CD14-positive monocyte (primary cell): ENCODE measurements at regions not wholly inside any gene's neighbourhood (a gene's known extent, or its start where the extent isn't known, plus 50 kb on each side); places are given as distances from the start of the nearest gene placed in this dataset.
"Not testable (repeated sequence)": the region's sequence is repeated elsewhere in the genome, so short reads cannot be mapped to it uniquely, and the experiment has no call there.

Experiments
- DNase-seq, 3 donors: peaks; one replicate each; pipeline ENCODE4 v3.0.0-alpha.2; 2011 to 2022
- H2AFZ ChIP-seq: 2 replicates; pipeline ENCODE4 v1.6.0; 2012; ENCODE audit warnings: mild to moderate bottlenecking, low read depth, low read length, inconsistent platforms; ENCODE audit not compliant: insufficient read depth, poor library complexity, severe bottlenecking
- H3K27ac ChIP-seq, 2 donors: 1 replicate in 1 of 2; 2 replicates in 1 of 2; pipeline ENCODE4 v1.5.1; 2012 to 2013; ENCODE audit warnings: low read length in 2 of 2, control low read depth in 1 of 2, inconsistent platforms in 1 of 2, low read depth in 1 of 2, mild to moderate bottlenecking in 1 of 2
- H3K27me3 ChIP-seq, 2 donors: one replicate each; pipeline versions ENCODE4 v1.6.0 to v1.6.1; 2011 to 2013; ENCODE audit warnings: low read length in 2 of 2; ENCODE audit not compliant: control insufficient read depth in 2 of 2, insufficient read depth in 2 of 2
- H3K36me3 ChIP-seq, 2 donors: replicated peaks in 1 of 2; 1 replicate in 1 of 2; 2 replicates in 1 of 2; pipeline versions ENCODE4 v1.5.1 to v1.6.1; 2012 to 2013; ENCODE audit warnings: low read length in 2 of 2, control low read depth in 1 of 2, inconsistent platforms in 1 of 2, mild to moderate bottlenecking in 1 of 2; ENCODE audit not compliant: insufficient read depth in 2 of 2, control insufficient read depth in 1 of 2
- H3K4me1 ChIP-seq, 2 donors: 1 replicate in 1 of 2; 2 replicates in 1 of 2; pipeline versions ENCODE4 v1.5.1 to v1.6.1; 2012 to 2013; ENCODE audit warnings: low read length in 2 of 2, control low read depth in 1 of 2, inconsistent platforms in 1 of 2, mild to moderate bottlenecking in 1 of 2, moderate library complexity in 1 of 2; ENCODE audit not compliant: insufficient read depth in 2 of 2, control insufficient read depth in 1 of 2
- H3K4me2 ChIP-seq: replicated peaks from 2 replicates; pipeline ENCODE3; 2012; ENCODE audit warnings: low read length, moderate library complexity, mild to moderate bottlenecking; ENCODE audit not compliant: poor library complexity, severe bottlenecking; ENCODE audit errors: extremely low read depth
- H3K4me3 ChIP-seq, 3 experiments: fragments of 200-600 bp in 1 of 3; sonication (generic) in 1 of 3; replicated peaks in 1 of 3; 1 replicate in 2 of 3; 2 replicates in 1 of 3; pipeline ENCODE4 v1.5.1; 2011 to 2013; ENCODE audit warnings: low read length in 3 of 3, mild to moderate bottlenecking in 3 of 3, control low read depth in 2 of 3, low read depth in 2 of 3, inconsistent platforms in 1 of 3, moderate library complexity in 1 of 3
- H3K79me2 ChIP-seq: 2 replicates; pipeline ENCODE4 v1.6.0; 2012; ENCODE audit warnings: mild to moderate bottlenecking, control low read depth, inconsistent platforms, low read length, moderate library complexity; ENCODE audit not compliant: insufficient read depth
- H3K9ac ChIP-seq: 2 replicates; pipeline ENCODE4 v1.6.0; 2017; ENCODE audit warnings: low read length, mild to moderate bottlenecking; ENCODE audit not compliant: insufficient read depth, poor library complexity, severe bottlenecking
- H3K9me3 ChIP-seq, 2 donors: replicated peaks in 1 of 2; 1 replicate in 1 of 2; 2 replicates in 1 of 2; pipeline versions ENCODE4 v1.5.1 to v1.6.1; 2012 to 2013; ENCODE audit warnings: low read length in 2 of 2, control low read depth in 1 of 2; ENCODE audit not compliant: control insufficient read depth in 1 of 2, insufficient read depth in 1 of 2
- H4K20me1 ChIP-seq: 2 replicates; pipeline ENCODE4 v1.6.0; 2012; ENCODE audit warnings: mild to moderate bottlenecking, low read length, control low read depth, moderate library complexity; ENCODE audit not compliant: insufficient read depth
- H3K27ac Mint-ChIP-seq, 7 donors: one replicate each; pipeline ENCODE4 v1.8.0; 2020; ENCODE audit warnings: mild to moderate bottlenecking in 7 of 7, mixed read lengths in 7 of 7, moderate library complexity in 6 of 7, inconsistent platforms in 2 of 7
- H3K27me3 Mint-ChIP-seq, 3 donors: one replicate each; pipeline ENCODE4 v1.8.0; 2021 to 2022; ENCODE audit warnings: low read depth in 3 of 3, mild to moderate bottlenecking in 3 of 3, mixed read lengths in 3 of 3, moderate library complexity in 3 of 3, inconsistent platforms in 1 of 3
- H3K36me3 Mint-ChIP-seq, 2 donors: one replicate each; pipeline ENCODE4 v1.8.0; 2020; ENCODE audit warnings: mixed read lengths in 2 of 2, inconsistent platforms in 1 of 2, mild to moderate bottlenecking in 1 of 2
- H3K4me1 Mint-ChIP-seq: one replicate; pipeline ENCODE4 v1.8.0; 2020; ENCODE audit warnings: mild to moderate bottlenecking, mixed read lengths
- H3K4me3 Mint-ChIP-seq, 2 donors: one replicate each; pipeline ENCODE4 v1.8.0; 2020; ENCODE audit warnings: mild to moderate bottlenecking in 2 of 2, mixed read lengths in 2 of 2, moderate library complexity in 1 of 2
- H3K9me3 Mint-ChIP-seq, 7 donors: one replicate each; pipeline ENCODE4 v1.8.0; 2020 to 2022; ENCODE audit warnings: mixed read lengths in 7 of 7, mild to moderate bottlenecking in 6 of 7, moderate library complexity in 6 of 7, inconsistent platforms in 2 of 7
- WGBS: methylation state at CpG from one replicate; pipeline ENCODE4 v1.1.5; 2013; ENCODE audit warnings: missing lambda C conversion rate; ENCODE audit not compliant: insufficient coverage; 5-methylcytosine and 5-hydroxymethylcytosine counted together
- intact Hi-C, 2 donors: fragments of 100-400 bp; cut with micrococcal nuclease; formaldehyde crosslinking; loops; one replicate each; pipeline versions ENCODE4 v1.15.0 to v1.15.1; 2023

DNA sequence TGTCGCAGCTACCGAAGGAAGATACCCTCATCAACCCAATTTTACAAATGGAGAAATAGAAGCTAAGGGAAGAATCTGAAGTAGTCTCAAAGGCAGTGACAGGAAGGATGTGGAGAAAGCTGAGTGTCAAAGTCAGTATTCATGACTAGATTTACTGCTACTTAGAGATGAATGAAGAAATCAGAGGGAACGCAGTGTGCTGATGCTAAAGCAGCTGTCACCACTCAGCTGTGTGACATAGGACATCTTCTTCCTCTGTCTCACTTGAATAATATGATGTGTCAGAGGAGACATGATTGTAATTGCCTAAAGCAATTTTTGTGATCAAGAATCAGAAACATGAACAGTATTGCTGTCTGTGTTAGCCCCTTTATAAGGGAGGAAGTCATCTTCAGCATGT is 54.1 kb downstream of the RAB6D start:
- H4K20me1 ChIP-seq, H3K27ac ChIP-seq, H3K27me3 ChIP-seq, H3K27ac Mint-ChIP-seq, H3K9me3 ChIP-seq, H3K9me3 Mint-ChIP-seq, H3K4me3 Mint-ChIP-seq, intact Hi-C loops, H3K4me2 ChIP-seq, H3K27me3 Mint-ChIP-seq, H3K9ac ChIP-seq, H3K36me3 Mint-ChIP-seq, H3K79me2 ChIP-seq, H3K36me3 ChIP-seq, H2AFZ ChIP-seq, H3K4me3 ChIP-seq, DNase-seq, H3K4me1 ChIP-seq, H3K4me1 Mint-ChIP-seq: not testable (repeated sequence)
- WGBS, result no CpG with 5 or more reads among the region's 3 CpGs

DNA sequence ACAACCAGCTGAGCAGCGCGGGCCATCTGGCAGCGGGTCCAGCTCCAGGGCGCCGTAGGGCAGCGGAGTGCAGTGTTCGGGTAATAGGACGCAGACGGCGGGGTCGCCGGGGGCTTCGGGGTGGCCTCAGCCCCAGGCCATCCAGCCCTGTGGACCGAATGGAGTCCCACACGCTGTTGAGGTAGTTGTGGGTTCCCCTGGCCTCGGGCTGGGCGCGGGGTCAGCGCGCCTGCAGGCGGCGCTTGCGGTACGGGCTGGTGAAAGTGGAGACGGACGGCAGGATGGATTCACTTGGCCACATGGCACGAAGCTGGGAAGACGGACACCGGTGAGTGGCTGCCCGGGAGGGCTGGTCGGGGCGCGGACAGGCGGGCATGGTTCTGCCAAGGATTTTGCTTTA is 63.8 kb downstream of the RAB6D start:
- H3K9me3 ChIP-seq, H3K79me2 ChIP-seq: not testable (repeated sequence)
- H3K27me3 Mint-ChIP-seq, result peaks cover 11 to 20% (median 11%) of the 10 kb centered on the region in 3 donors

DNA sequence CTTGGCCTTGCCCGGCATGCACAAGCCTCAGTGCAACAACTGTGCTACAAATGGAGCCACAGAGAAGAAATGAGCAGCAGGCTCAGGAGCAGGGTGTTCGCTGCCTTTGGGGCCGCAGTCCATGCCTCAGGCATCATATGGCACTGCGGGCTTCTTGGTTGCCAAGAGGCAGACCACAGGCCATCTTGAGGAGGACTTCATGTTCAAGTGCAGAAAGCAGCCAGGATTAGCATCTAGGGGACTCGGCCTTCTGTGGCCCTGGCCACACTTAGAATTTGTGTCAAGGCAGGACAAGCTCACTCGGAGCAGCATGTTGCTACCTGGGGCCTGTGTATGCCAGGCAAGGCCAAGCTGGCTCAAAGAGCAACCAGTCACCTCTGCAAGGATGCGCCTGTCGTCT is 68.5 kb downstream of the POTEE start:
- H3K4me2 ChIP-seq, H3K27me3 Mint-ChIP-seq, H3K27ac ChIP-seq, H3K36me3 ChIP-seq, H4K20me1 ChIP-seq, H3K9me3 Mint-ChIP-seq, H3K9ac ChIP-seq, H3K4me3 Mint-ChIP-seq, H3K4me1 ChIP-seq, DNase-seq, H3K27ac Mint-ChIP-seq, H3K4me3 ChIP-seq, H3K9me3 ChIP-seq, H3K27me3 ChIP-seq, H3K79me2 ChIP-seq, H3K36me3 Mint-ChIP-seq, H2AFZ ChIP-seq, intact Hi-C loops, H3K4me1 Mint-ChIP-seq: not testable (repeated sequence)
- 92% methylated on average over 8 of the region's 8 CpGs for WGBS

More for the DNA sequence above, 63.8 kb downstream of the RAB6D start:
- H3K4me1 Mint-ChIP-seq, H3K4me2 ChIP-seq, H2AFZ ChIP-seq, H3K27ac Mint-ChIP-seq, H3K4me3 ChIP-seq, H4K20me1 ChIP-seq, intact Hi-C loops, H3K9me3 Mint-ChIP-seq, H3K36me3 Mint-ChIP-seq, H3K9ac ChIP-seq, H3K4me1 ChIP-seq, H3K27me3 ChIP-seq, DNase-seq, H3K36me3 ChIP-seq, H3K27ac ChIP-seq: not testable (repeated sequence)
- 29% methylated on average over 13 of the region's 34 CpGs for whole genome bisulfite sequencing
- H3K4me3 Mint-ChIP-seq, result peak overlapping the region in 1 of 2 donors; percentile 64

DNA sequence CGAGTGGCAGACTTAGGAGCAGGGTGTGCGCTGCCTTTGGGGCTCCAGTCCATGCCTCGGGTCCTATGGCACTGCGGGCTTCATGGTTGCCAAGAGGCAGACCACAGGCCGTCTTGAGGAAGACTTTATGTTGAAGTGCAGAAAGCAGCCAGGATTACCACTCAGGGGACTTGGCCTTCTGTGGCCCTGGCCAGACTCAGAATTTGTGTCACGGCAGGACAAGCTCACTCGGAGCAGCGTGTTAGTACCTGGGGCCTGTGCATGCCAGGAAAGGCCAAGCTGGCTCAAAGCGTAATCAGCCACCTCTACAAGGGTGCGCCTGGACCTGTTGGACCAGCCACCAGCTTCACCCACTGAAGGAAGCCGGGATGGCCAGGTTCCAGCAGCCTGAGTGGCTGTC is 68.0 kb downstream of the POTEE start:
- H3K27me3 Mint-ChIP-seq, H3K4me3 ChIP-seq: not testable (repeated sequence)

More for the DNA sequence above, 68.0 kb downstream of the POTEE start:
- H3K4me1 ChIP-seq, H3K79me2 ChIP-seq, H3K4me2 ChIP-seq, DNase-seq, H4K20me1 ChIP-seq, H3K36me3 Mint-ChIP-seq, H3K4me1 Mint-ChIP-seq, H3K4me3 Mint-ChIP-seq, H3K27ac ChIP-seq, H3K36me3 ChIP-seq, H3K27me3 ChIP-seq, H3K9ac ChIP-seq, H3K9me3 ChIP-seq, H3K9me3 Mint-ChIP-seq, H2AFZ ChIP-seq, intact Hi-C loops: not testable (repeated sequence)
- peak overlapping the region in 1 of 7 donors; percentile 35 for H3K27ac Mint-ChIP-seq
- 92% methylated on average over 11 of the region's 11 CpGs for WGBS
